H1 (cell line): ENCODE measurements at regions not wholly inside any gene's neighbourhood (a gene's known extent, or its start where the extent isn't known, plus 50 kb on each side); places are given as distances from the start of the nearest gene placed in this dataset.

Experiments
- POLR2A ChIP-seq, 2 experiments: IDR thresholded peaks; 1 replicate in 1 of 2; 2 replicates in 1 of 2; pipeline ENCODE4 v1.6.1; 2011; ENCODE audit warnings: low read depth in 2 of 2, low read length in 2 of 2, mild to moderate bottlenecking in 2 of 2; ENCODE audit errors: control extremely low read depth in 1 of 2
- SUZ12 ChIP-seq: fragments of 200-600 bp; sonication (generic); IDR thresholded peaks from 2 replicates; pipeline ENCODE4 v1.6.1; 2012; ENCODE audit warnings: mild to moderate bottlenecking, inconsistent platforms, low read length, moderate library complexity, mixed read lengths
- ZNF274 ChIP-seq: IDR thresholded peaks from 2 replicates; pipeline ENCODE4 v1.7.0; 2012; ENCODE audit warnings: low read length, borderline replicate concordance; ENCODE audit errors: extremely low read depth
- TF ChIP-seq, protein P1 (sequence below), 3 experiments: IDR thresholded peaks; 1 replicate in 2 of 3; 2 replicates in 1 of 3; pipeline versions ENCODE4 v1.5.1 to v1.6.1; 2011; ENCODE audit warnings: low read length in 3 of 3, mild to moderate bottlenecking in 3 of 3, inconsistent platforms in 2 of 3, low read depth in 1 of 3, moderate library complexity in 1 of 3; ENCODE audit not compliant: insufficient read depth in 1 of 3; ENCODE audit errors: control extremely low read depth in 1 of 3

DNA sequence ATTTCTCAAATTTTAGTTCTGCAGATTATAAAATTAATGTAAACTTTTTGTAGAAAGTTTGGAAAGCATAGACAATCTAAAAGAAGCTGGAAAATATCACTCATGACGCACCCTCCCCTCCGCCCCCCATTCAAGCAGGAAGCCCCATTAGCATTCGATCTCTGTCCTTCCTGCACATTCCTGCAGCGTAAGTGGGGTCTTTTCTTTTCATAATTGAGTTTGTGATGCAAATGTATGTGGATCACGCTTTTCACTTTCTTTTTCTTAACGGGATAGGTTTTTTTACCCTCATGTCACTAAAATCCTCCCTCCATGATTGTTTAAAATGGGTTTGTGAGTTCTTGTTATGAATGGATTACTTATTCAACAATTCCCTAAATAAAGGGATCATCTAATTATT, 181.7 kb upstream of the HDAC4 start:
- no peak for TF ChIP-seq ZNF274
- TF ChIP-seq POLR2A (IDR thresholded peaks at IDR 0.05; ENCODE audit: control extremely low read depth in 1 of 2, low read depth in 2 of 2, low read length in 2 of 2) = no peak
- TF ChIP-seq, protein P1, sequence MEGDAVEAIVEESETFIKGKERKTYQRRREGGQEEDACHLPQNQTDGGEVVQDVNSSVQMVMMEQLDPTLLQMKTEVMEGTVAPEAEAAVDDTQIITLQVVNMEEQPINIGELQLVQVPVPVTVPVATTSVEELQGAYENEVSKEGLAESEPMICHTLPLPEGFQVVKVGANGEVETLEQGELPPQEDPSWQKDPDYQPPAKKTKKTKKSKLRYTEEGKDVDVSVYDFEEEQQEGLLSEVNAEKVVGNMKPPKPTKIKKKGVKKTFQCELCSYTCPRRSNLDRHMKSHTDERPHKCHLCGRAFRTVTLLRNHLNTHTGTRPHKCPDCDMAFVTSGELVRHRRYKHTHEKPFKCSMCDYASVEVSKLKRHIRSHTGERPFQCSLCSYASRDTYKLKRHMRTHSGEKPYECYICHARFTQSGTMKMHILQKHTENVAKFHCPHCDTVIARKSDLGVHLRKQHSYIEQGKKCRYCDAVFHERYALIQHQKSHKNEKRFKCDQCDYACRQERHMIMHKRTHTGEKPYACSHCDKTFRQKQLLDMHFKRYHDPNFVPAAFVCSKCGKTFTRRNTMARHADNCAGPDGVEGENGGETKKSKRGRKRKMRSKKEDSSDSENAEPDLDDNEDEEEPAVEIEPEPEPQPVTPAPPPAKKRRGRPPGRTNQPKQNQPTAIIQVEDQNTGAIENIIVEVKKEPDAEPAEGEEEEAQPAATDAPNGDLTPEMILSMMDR (IDR thresholded peaks at IDR 0.05; ENCODE audit: control extremely low read depth in 1 of 3, insufficient read depth in 1 of 3, low read depth in 1 of 3, low read length in 3 of 3) = no peak
- TF ChIP-seq SUZ12 = no peak
